H9 (cell line): ENCODE measurements at regions not wholly inside any gene's neighbourhood (a gene's known extent, or its start where the extent isn't known, plus 50 kb on each side); places are given as distances from the start of the nearest gene placed in this dataset.

ENCODE experiments used
- DNase-seq: peaks from one replicate; pipeline ENCODE4 v3.0.0-alpha.2; 2017
- H2AFZ ChIP-seq: one replicate; pipeline ENCODE4 v1.6.1; 2013; ENCODE audit warnings: mild to moderate bottlenecking, low read length, control low read depth, moderate library complexity
- H2AK5ac ChIP-seq: 2 replicates; pipeline ENCODE4 v1.6.1; 2013; ENCODE audit warnings: low read length, control low read depth, mixed read lengths; ENCODE audit not compliant: insufficient read length
- H2BK120ac ChIP-seq: one replicate; pipeline ENCODE4 v1.6.1; 2013; ENCODE audit warnings: low read depth, mild to moderate bottlenecking, low read length, control low read depth, inconsistent platforms; ENCODE audit not compliant: poor library complexity, severe bottlenecking
- H2BK12ac ChIP-seq: 2 replicates; pipeline ENCODE4 v1.6.1; 2013; ENCODE audit warnings: low read length, control low read depth, mixed read lengths, low read depth; ENCODE audit not compliant: insufficient read length
- H2BK15ac ChIP-seq: 2 replicates; pipeline ENCODE4 v1.6.1; 2013; ENCODE audit warnings: low read depth, low read length, control low read depth
- H2BK20ac ChIP-seq: one replicate; pipeline ENCODE4 v1.6.1; 2013; ENCODE audit warnings: low read depth, mild to moderate bottlenecking, low read length, control low read depth, inconsistent platforms; ENCODE audit not compliant: poor library complexity, severe bottlenecking
- H2BK5ac ChIP-seq: 2 replicates; pipeline ENCODE4 v1.6.1; 2013; ENCODE audit warnings: low read length, control low read depth, mixed read lengths; ENCODE audit not compliant: insufficient read length
- H3K14ac ChIP-seq: 2 replicates; pipeline ENCODE4 v1.6.1; 2013; ENCODE audit warnings: low read length, control low read depth; ENCODE audit not compliant: insufficient read depth
- H3K18ac ChIP-seq: 2 replicates; pipeline ENCODE4 v1.6.1; 2013; ENCODE audit warnings: low read depth, mild to moderate bottlenecking, mixed read lengths, low read length, control low read depth; ENCODE audit not compliant: insufficient read length
- H3K23ac ChIP-seq: 2 replicates; pipeline ENCODE4 v1.6.1; 2013; ENCODE audit warnings: low read length, control low read depth, mixed read lengths, low read depth; ENCODE audit not compliant: insufficient read length
- H3K23me2 ChIP-seq: 2 replicates; pipeline ENCODE4 v1.6.1; 2013; ENCODE audit warnings: low read depth, mild to moderate bottlenecking, mixed read lengths, low read length, control low read depth; ENCODE audit not compliant: insufficient read length, poor library complexity, severe bottlenecking
- H3K27ac ChIP-seq: 2 replicates; pipeline ENCODE4 v1.5.1; 2013; ENCODE audit warnings: low read length, control low read depth, mixed read lengths, low read depth; ENCODE audit not compliant: insufficient read length
- H3K27me3 ChIP-seq: 2 replicates; pipeline ENCODE4 v1.6.1; 2013; ENCODE audit warnings: low read length, control low read depth, inconsistent platforms; ENCODE audit not compliant: insufficient read depth
- H3K4ac ChIP-seq: 2 replicates; pipeline ENCODE4 v1.6.1; 2013; ENCODE audit warnings: low read depth, mild to moderate bottlenecking, control low read depth, inconsistent platforms, low read length, moderate library complexity
- H3K4me1 ChIP-seq: 2 replicates; pipeline ENCODE4 v1.6.1; 2013; ENCODE audit warnings: low read length, control low read depth, inconsistent platforms; ENCODE audit not compliant: insufficient read depth
- H3K4me2 ChIP-seq: 2 replicates; pipeline ENCODE4 v1.6.1; 2013; ENCODE audit warnings: low read length, control low read depth, mixed read lengths; ENCODE audit not compliant: insufficient read length, insufficient read depth
- H3K56ac ChIP-seq: 2 replicates; pipeline ENCODE4 v1.6.1; 2013; ENCODE audit warnings: low read depth, mild to moderate bottlenecking, mixed read lengths, low read length, control low read depth; ENCODE audit not compliant: insufficient read length
- H3K79me1 ChIP-seq: 2 replicates; pipeline ENCODE4 v1.6.1; 2013; ENCODE audit warnings: low read depth, mild to moderate bottlenecking, moderate library complexity, low read length, control low read depth, inconsistent platforms; ENCODE audit not compliant: insufficient read depth, poor library complexity, severe bottlenecking
- H3K79me2 ChIP-seq: 2 replicates; pipeline ENCODE4 v1.6.1; 2013; ENCODE audit warnings: low read length, control low read depth, inconsistent platforms; ENCODE audit not compliant: insufficient read depth
- H3K9ac ChIP-seq: 2 replicates; pipeline ENCODE4 v1.6.1; 2013; ENCODE audit warnings: low read length, control low read depth, mixed read lengths; ENCODE audit not compliant: insufficient read length; ENCODE audit errors: extremely low read depth
- H3K9me3 ChIP-seq: one replicate; pipeline ENCODE4 v1.6.1; 2013; ENCODE audit warnings: low read depth, low read length, inconsistent platforms; ENCODE audit not compliant: control insufficient read depth
- H3T11ph ChIP-seq: one replicate; pipeline ENCODE4 v1.6.1; 2013; ENCODE audit warnings: mild to moderate bottlenecking, low read length, control low read depth, inconsistent platforms
- H4K20me1 ChIP-seq: one replicate; pipeline ENCODE4 v1.6.1; 2013; ENCODE audit not compliant: control insufficient read depth, insufficient read length, insufficient read depth
- H4K5ac ChIP-seq: 2 replicates; pipeline ENCODE4 v1.6.1; 2013; ENCODE audit warnings: low read depth, mild to moderate bottlenecking, mixed read lengths, low read length, control low read depth; ENCODE audit not compliant: insufficient read length
- H4K8ac ChIP-seq: replicated peaks from 2 replicates; pipeline ENCODE4 v1.6.1; 2013; ENCODE audit warnings: low read length, control low read depth, mixed read lengths, low read depth; ENCODE audit not compliant: insufficient read length
- H4K91ac ChIP-seq: 2 replicates; pipeline ENCODE4 v1.6.1; 2013; ENCODE audit warnings: low read depth, mild to moderate bottlenecking, moderate library complexity, mixed read lengths, low read length, control low read depth; ENCODE audit not compliant: insufficient read length
- H3K27ac Mint-ChIP-seq, 3 experiments: 2 replicates in 2 of 3; 3 replicates in 1 of 3; pipeline ENCODE4 v1.8.0; 2020 to 2021; ENCODE audit warnings: mixed read lengths in 3 of 3, mild to moderate bottlenecking in 1 of 3, moderate library complexity in 1 of 3
- H3K27me3 Mint-ChIP-seq: 2 replicates; pipeline ENCODE4 v1.8.0; 2021; ENCODE audit warnings: low read depth, mild to moderate bottlenecking, moderate library complexity, mixed read lengths
- H3K36me3 Mint-ChIP-seq, 3 experiments: 2 replicates in 2 of 3; 3 replicates in 1 of 3; pipeline ENCODE4 v1.8.0; 2020 to 2021; ENCODE audit warnings: low read depth in 3 of 3, mixed read lengths in 3 of 3; ENCODE audit not compliant: insufficient read depth in 1 of 3
- H3K4me1 Mint-ChIP-seq, 2 experiments: 2 replicates each; pipeline ENCODE4 v1.8.0; 2020; ENCODE audit warnings: mixed read lengths in 2 of 2
- H3K4me3 Mint-ChIP-seq, 2 experiments: 2 replicates in 1 of 2; 3 replicates in 1 of 2; pipeline ENCODE4 v1.8.0; 2020 to 2021; ENCODE audit warnings: mild to moderate bottlenecking in 2 of 2, mixed read lengths in 2 of 2, moderate library complexity in 1 of 2
- H3K9me3 Mint-ChIP-seq, 2 experiments: 2 replicates in 1 of 2; 3 replicates in 1 of 2; pipeline ENCODE4 v1.8.0; 2020; ENCODE audit warnings: mild to moderate bottlenecking in 2 of 2, mixed read lengths in 2 of 2, moderate library complexity in 1 of 2
- CTCF ChIP-seq: fragments of 200-600 bp; sonication (generic); conservative IDR thresholded peaks from 3 replicates; pipeline ENCODE4 v1.8.0; 2021; ENCODE audit warnings: antibody characterized with exemption, mild to moderate bottlenecking
- WGBS: extraction: QIAGEN DNeasy Blood & Tissue Kit; methylation state at CpG from one replicate; pipeline ENCODE4 v1.1.7; 2013; ENCODE audit warnings: missing lambda C conversion rate, low lambda C conversion rate, mixed read lengths; ENCODE audit not compliant: insufficient read length; ENCODE audit errors: extremely low coverage; 5-methylcytosine and 5-hydroxymethylcytosine counted together

DNA sequence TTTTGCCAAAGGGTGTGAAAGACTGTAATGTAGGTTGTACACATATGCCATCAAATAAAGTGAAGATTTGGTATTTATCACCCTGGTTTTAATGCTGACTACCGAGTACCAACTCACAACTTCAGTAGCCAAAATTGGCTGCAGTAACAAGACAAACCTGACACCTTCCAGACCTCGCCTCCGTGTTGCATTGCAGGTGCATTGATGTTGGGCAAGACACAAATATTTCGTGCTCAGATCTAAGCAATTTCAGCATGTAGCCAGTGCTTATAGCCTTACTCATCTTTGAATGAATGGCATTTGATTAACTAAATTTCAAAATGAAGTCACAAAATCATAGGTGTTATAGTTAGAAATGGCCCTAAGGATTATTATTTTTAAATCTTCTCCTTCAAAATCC is 400.2 kb downstream of the SOX2 start:
- H3K27ac Mint-ChIP-seq, result no peak overlapping the region
- Histone ChIP-seq H3K18ac (no peak overlapping the region), H3K56ac (no peak overlapping the region), H2BK20ac (no peak overlapping the region), H4K5ac (no peak overlapping the region), H3K23me2 (no peaks in the 10 kb centered on the region), H3K79me1 (no peaks in the 10 kb centered on the region), H3K9me3 (no peaks in the 10 kb centered on the region), H3K27me3 (no peaks in the 10 kb centered on the region), H3K14ac (no peak overlapping the region), H4K8ac (no peak overlapping the region), H3K79me2 (no peaks in the 10 kb centered on the region), H2AFZ (no peak overlapping the region), H2BK120ac (no peak overlapping the region), H4K20me1 (no peaks in the 10 kb centered on the region), H2BK12ac (no peak overlapping the region), H3K27ac (no peak overlapping the region), H3K4me2 (no peak overlapping the region), H3K4me1 (no peaks in the 10 kb centered on the region), H3K4ac (no peak overlapping the region), H2BK5ac (no peak overlapping the region), H2BK15ac (no peak overlapping the region), H3T11ph (no peak overlapping the region), H2AK5ac (no peak overlapping the region), H3K23ac (no peak overlapping the region), H3K9ac (no peak overlapping the region), H4K91ac (no peak overlapping the region)
- H3K9me3 Mint-ChIP-seq, result peaks cover 4 to 6% of the 10 kb centered on the region in 2 experiments; a peak in 2 of 5 replicates
- H3K4me1 Mint-ChIP-seq, result no peaks in the 10 kb centered on the region
- H3K36me3 Mint-ChIP-seq, result peaks cover 0 to 4% (median 3%) of the 10 kb centered on the region in 3 experiments; a peak in 3 of 7 replicates
- H3K4me3 Mint-ChIP-seq, result no peak overlapping the region
- H3K27me3 Mint-ChIP-seq, result peaks cover 4% of the 10 kb centered on the region; the same call in 1 of the 2 replicates
- no peak for TF ChIP-seq CTCF
- no CpG with 5 or more reads among the region's 4 CpGs for WGBS
- DNase-seq, result no peak
